ENCODE measurements at regions not wholly inside any gene's neighbourhood (a gene's known extent, or its start where the extent isn't known, plus 50 kb on each side); places are given as distances from the start of the nearest gene placed in this dataset.

GRCh38 chrX:9316096-9316495 lies 148.8 kb upstream of the TBL1X start:
- DNase-seq (ENCODE audit: low read depth, low spot score), result no peak
- H3K4me3 ChIP-seq (ENCODE audit: low read depth, low read length), result no peak overlapping the region
- in situ Hi-C loops (cut with HindIII; ENCODE audit: low sequenced_read_pairs), result no loop called here
- TF ChIP-seq, protein P1, sequence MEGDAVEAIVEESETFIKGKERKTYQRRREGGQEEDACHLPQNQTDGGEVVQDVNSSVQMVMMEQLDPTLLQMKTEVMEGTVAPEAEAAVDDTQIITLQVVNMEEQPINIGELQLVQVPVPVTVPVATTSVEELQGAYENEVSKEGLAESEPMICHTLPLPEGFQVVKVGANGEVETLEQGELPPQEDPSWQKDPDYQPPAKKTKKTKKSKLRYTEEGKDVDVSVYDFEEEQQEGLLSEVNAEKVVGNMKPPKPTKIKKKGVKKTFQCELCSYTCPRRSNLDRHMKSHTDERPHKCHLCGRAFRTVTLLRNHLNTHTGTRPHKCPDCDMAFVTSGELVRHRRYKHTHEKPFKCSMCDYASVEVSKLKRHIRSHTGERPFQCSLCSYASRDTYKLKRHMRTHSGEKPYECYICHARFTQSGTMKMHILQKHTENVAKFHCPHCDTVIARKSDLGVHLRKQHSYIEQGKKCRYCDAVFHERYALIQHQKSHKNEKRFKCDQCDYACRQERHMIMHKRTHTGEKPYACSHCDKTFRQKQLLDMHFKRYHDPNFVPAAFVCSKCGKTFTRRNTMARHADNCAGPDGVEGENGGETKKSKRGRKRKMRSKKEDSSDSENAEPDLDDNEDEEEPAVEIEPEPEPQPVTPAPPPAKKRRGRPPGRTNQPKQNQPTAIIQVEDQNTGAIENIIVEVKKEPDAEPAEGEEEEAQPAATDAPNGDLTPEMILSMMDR (IDR thresholded peaks at IDR 0.05; ENCODE audit: low read depth, low read length), result no peak

DNA sequence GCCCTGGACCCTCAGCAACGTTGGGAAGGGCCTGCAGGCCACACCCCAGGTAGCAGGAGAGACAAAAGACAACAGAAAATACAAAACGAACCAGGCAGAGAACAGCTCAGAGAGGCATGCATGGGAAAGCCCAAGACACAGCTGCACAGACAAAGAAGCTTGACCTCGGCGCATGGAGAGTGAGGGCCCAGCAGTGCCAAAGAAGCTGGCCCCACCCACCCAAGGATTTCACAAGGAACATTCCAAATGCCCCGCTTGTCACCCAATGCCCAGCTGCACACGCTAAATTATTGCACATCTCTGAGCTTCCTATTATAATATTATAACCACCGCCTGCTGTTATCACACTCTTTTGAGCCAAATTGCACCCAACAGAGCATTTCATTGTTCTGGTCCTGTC lies 147.7 kb upstream of the TBL1X start:
- TF ChIP-seq, protein P1 (IDR thresholded peaks at IDR 0.05; ENCODE audit: low read depth, low read length), result no peak
- DNase-seq (ENCODE audit: low read depth, low spot score), result no peak
- no peak overlapping the region for H3K4me3 ChIP-seq (ENCODE audit: low read depth, low read length)
- in situ Hi-C loops (cut with HindIII; ENCODE audit: low sequenced_read_pairs), result no loop called here

- no peak for DNase-seq (ENCODE audit: low read depth, low spot score)
- H3K4me3 ChIP-seq (ENCODE audit: low read depth, low read length), result no peak overlapping the region
- TF ChIP-seq, protein P1 (IDR thresholded peaks at IDR 0.05; ENCODE audit: low read depth, low read length), result no peak
- in situ Hi-C loops (cut with HindIII; ENCODE audit: low sequenced_read_pairs), result no loop called here
Measured at GRCh38 chrX:9318213-9318612, 146.6 kb upstream of the TBL1X start.

- DNase-seq (ENCODE audit: low read depth, low spot score), result no peak
- TF ChIP-seq, protein P1 (IDR thresholded peaks at IDR 0.05; ENCODE audit: low read depth, low read length), result no peak
- H3K4me3 ChIP-seq (ENCODE audit: low read depth, low read length), result no peak overlapping the region
- in situ Hi-C loops (cut with HindIII; ENCODE audit: low sequenced_read_pairs), result no loop called here
Measured at GRCh38 chrX:9318766-9319165, 146.1 kb upstream of the TBL1X start.

DNA sequence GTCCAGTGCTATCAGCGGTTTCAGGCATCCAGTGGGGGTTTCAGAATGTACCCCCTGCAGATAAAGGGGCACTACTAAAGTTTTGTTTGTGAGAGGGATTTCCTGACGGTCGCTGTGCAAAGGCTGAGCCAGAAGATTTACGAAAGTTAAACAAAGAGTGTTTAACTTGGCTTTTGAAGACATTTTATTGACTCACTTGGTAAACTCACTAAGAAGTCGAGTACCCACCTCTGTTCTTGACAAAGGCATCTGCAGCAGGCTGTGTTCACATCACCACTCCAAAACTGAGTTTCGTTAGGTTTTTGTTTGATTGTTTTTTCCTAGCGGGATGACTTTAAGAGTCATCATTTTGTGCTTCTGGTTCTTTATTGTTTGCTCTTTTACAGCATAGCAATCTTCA lies 143.9 kb upstream of the TBL1X start:
- no peak overlapping the region for H3K4me3 ChIP-seq (ENCODE audit: low read depth, low read length)
- DNase-seq (ENCODE audit: low read depth, low spot score), result peak; percentile 50
- TF ChIP-seq, protein P1 (IDR thresholded peaks at IDR 0.05; ENCODE audit: low read depth, low read length), result no peak
- in situ Hi-C loops (cut with HindIII; ENCODE audit: low sequenced_read_pairs), result no loop called here

GRCh38 chrX:9324676-9325075 lies 140.2 kb upstream of the TBL1X start:
- no peak overlapping the region for H3K4me3 ChIP-seq (ENCODE audit: low read depth, low read length)
- no peak for DNase-seq (ENCODE audit: low read depth, low spot score)
- TF ChIP-seq, protein P1 (IDR thresholded peaks at IDR 0.05; ENCODE audit: low read depth, low read length), result no peak
- in situ Hi-C loops (cut with HindIII; ENCODE audit: low sequenced_read_pairs), result no loop called here

DNA sequence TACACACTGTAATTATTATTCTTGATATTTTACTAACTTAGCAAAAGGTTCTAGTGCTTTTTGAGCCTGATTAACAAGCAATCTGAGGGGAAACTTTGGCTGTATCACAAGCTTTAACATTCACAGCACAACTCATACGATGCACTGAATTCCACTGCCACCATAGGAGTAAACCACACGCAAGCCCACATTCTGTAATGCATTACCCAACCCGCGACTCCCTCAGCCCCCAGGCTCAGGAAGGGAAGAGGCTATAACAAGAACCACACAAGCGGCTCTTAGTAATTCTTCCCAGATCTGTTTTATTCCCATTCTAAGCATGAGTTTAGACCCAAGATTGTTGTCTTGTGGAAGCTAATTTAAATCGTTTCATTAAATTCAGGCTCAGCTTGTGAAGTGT lies 138.5 kb upstream of the TBL1X start:
- TF ChIP-seq, protein P1 (IDR thresholded peaks at IDR 0.05; ENCODE audit: low read depth, low read length), result no peak
- in situ Hi-C loops (cut with HindIII; ENCODE audit: low sequenced_read_pairs), result no loop called here
- no peak overlapping the region for H3K4me3 ChIP-seq (ENCODE audit: low read depth, low read length)
- no peak for DNase-seq (ENCODE audit: low read depth, low spot score)

Data from astrocyte of the spinal cord (primary cell).